K562 (cell line): ENCODE measurements at regions not wholly inside any gene's neighbourhood (a gene's known extent, or its start where the extent isn't known, plus 50 kb on each side); places are given as distances from the start of the nearest gene placed in this dataset.

Experiments
- DMBX1 ChIP-seq: fragments of 250-450 bp; sonication (Bioruptor Pico); IDR thresholded peaks from 2 replicates; pipeline ENCODE4 v1.8.0; 2022; ENCODE audit warnings: inconsistent platforms, mild to moderate bottlenecking, moderate library complexity, borderline replicate concordance
- EP300 ChIP-seq: IDR thresholded peaks from 2 replicates; pipeline ENCODE4 v1.6.1; 2012; ENCODE audit warnings: low read length, improper control_type of control experiment
- POLR2A ChIP-seq: fragments of 450-650 bp; conservative IDR thresholded peaks from 2 replicates; pipeline ENCODE4 v1.6.1; 2016
- RCOR1 ChIP-seq, 2 experiments: IDR thresholded peaks; 2 replicates each; pipeline ENCODE4 v1.6.1; 2012; ENCODE audit warnings: low read depth in 2 of 2, low read length in 2 of 2, borderline replicate concordance in 1 of 2, improper control_type of control experiment in 1 of 2
- RFX1 ChIP-seq: fragments of 450-650 bp; IDR thresholded peaks from 2 replicates; pipeline ENCODE4 v1.6.1; 2016; ENCODE audit warnings: mild to moderate bottlenecking, moderate library complexity
- RFX5 ChIP-seq: IDR thresholded peaks from 2 replicates; pipeline ENCODE4 v1.6.1; 2011; ENCODE audit warnings: low read depth, mild to moderate bottlenecking, improper control_type of control experiment, low read length
- SMARCA5 ChIP-seq: fragments of 450-650 bp; IDR thresholded peaks from 2 replicates; pipeline ENCODE4 v1.6.1; 2016
- SMARCC2 ChIP-seq: fragments of 450-650 bp; IDR thresholded peaks from 2 replicates; pipeline ENCODE4 v1.6.1; 2017; ENCODE audit warnings: antibody characterized with exemption, moderate library complexity, mild to moderate bottlenecking, low read depth
- TCF7 ChIP-seq: sonication (generic); IDR thresholded peaks from 2 replicates; pipeline ENCODE4 v1.6.1; 2016; ENCODE audit warnings: antibody characterized with exemption, borderline replicate concordance
- ZNF274 ChIP-seq: IDR thresholded peaks from 2 replicates; pipeline ENCODE4 v1.6.1; 2011; ENCODE audit warnings: low read depth, mild to moderate bottlenecking, low read length, moderate library complexity, borderline replicate concordance
- TF ChIP-seq, protein P1 (sequence below): fragments of 250-450 bp; sonication (Bioruptor Pico); IDR thresholded peaks from 2 replicates; pipeline ENCODE4 v1.5.1; 2021; ENCODE audit warnings: mild to moderate bottlenecking
- TF ChIP-seq, protein P2 (sequence below): fragments of 250-450 bp; sonication (Bioruptor Pico); IDR thresholded peaks from 2 replicates; pipeline ENCODE4 v1.8.0; 2021; ENCODE audit warnings: mild to moderate bottlenecking, moderate library complexity
- TF ChIP-seq, protein P3 (sequence below), 3 experiments: IDR thresholded peaks in 2 of 3; conservative IDR thresholded peaks in 1 of 3; 2 replicates each; pipeline ENCODE4 v1.5.1; 2011 to 2012; ENCODE audit warnings: low read length in 3 of 3, mild to moderate bottlenecking in 3 of 3, control low read depth in 2 of 3, improper control_type of control experiment in 1 of 3, inconsistent platforms in 1 of 3, low read depth in 1 of 3, mixed read lengths in 1 of 3, moderate library complexity in 1 of 3; ENCODE audit not compliant: insufficient read depth in 2 of 3
- TF ChIP-seq, protein P4 (sequence below): sonication (generic); formaldehyde crosslinking; IDR thresholded peaks from 2 replicates; pipeline ENCODE4 v1.8.1; 2023; ENCODE audit warnings: mild to moderate bottlenecking, missing genetic modification reagents

DNA sequence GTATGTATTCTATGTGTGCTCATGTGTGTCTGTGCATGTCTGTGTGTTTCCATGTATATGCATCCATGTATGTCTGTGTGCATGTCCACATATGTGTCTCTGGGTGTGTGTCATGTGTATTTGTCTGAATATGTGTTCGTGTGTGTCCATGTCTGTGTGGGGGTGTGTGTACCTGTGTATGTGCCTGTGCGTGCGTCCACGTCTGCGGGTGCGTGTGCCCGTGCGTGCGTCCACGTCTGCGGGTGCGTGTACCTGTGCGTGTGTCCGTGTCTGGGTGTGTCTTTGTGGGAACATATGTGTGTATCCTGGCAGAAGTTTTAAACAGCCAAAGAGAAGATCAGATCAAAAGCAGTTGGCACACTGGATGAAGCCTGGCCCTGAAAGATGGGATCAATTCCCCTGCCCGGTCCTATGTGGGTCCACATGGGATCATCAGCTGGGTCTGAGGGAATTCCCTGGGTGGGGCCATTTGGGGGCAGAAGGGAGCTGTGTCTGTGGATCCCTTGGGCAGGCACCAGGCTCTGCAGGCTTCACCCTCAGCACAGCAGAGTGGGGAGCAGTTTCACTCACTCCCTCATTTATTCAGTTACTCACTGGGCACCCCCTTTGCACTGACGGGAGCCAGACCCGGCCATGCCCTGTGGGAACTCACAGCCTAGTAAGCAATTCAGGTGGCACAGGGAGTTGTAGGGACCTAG is 167.4 kb downstream of the MN1 start:
- TF ChIP-seq, protein P1, sequence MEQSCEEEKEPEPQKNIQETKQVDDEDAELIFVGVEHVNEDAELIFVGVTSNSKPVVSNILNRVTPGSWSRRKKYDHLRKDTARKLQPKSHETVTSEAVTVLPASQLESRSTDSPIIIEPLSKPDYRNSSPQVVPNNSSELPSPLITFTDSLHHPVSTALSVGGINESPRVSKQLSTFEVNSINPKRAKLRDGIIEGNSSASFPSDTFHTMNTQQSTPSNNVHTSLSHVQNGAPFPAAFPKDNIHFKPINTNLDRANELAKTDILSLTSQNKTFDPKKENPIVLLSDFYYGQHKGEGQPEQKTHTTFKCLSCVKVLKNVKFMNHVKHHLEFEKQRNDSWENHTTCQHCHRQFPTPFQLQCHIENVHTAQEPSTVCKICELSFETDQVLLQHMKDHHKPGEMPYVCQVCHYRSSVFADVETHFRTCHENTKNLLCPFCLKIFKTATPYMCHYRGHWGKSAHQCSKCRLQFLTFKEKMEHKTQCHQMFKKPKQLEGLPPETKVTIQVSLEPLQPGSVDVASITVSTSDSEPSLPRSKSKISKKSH (CRISPR knock-in tag), result no peak
- TF ChIP-seq, protein P2, sequence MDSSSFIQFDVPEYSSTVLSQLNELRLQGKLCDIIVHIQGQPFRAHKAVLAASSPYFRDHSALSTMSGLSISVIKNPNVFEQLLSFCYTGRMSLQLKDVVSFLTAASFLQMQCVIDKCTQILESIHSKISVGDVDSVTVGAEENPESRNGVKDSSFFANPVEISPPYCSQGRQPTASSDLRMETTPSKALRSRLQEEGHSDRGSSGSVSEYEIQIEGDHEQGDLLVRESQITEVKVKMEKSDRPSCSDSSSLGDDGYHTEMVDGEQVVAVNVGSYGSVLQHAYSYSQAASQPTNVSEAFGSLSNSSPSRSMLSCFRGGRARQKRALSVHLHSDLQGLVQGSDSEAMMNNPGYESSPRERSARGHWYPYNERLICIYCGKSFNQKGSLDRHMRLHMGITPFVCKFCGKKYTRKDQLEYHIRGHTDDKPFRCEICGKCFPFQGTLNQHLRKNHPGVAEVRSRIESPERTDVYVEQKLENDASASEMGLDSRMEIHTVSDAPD (CRISPR knock-in tag), result no peak
- TF ChIP-seq TCF7 (no peak), EP300 (no peak), ZNF274 (no peak), POLR2A (no peak), RFX5 (no peak), SMARCA5 (no peak), SMARCC2 (no peak), RCOR1 (IDR thresholded peaks at IDR 0.05; ENCODE audit: borderline replicate concordance in 1 of 2, low read depth in 2 of 2, low read length in 2 of 2) (no peak), RFX1 (no peak), DMBX1 (CRISPR knock-in tag) (no peak)
- TF ChIP-seq, protein P3, sequence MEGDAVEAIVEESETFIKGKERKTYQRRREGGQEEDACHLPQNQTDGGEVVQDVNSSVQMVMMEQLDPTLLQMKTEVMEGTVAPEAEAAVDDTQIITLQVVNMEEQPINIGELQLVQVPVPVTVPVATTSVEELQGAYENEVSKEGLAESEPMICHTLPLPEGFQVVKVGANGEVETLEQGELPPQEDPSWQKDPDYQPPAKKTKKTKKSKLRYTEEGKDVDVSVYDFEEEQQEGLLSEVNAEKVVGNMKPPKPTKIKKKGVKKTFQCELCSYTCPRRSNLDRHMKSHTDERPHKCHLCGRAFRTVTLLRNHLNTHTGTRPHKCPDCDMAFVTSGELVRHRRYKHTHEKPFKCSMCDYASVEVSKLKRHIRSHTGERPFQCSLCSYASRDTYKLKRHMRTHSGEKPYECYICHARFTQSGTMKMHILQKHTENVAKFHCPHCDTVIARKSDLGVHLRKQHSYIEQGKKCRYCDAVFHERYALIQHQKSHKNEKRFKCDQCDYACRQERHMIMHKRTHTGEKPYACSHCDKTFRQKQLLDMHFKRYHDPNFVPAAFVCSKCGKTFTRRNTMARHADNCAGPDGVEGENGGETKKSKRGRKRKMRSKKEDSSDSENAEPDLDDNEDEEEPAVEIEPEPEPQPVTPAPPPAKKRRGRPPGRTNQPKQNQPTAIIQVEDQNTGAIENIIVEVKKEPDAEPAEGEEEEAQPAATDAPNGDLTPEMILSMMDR (IDR thresholded peaks at IDR 0.05 in 2 of 3, conservative IDR thresholded peaks at IDR 0.05 in 1 of 3; ENCODE audit: insufficient read depth in 2 of 3, low read depth in 1 of 3, low read length in 3 of 3), result no peak; a peak in 1 of 6 replicates
- TF ChIP-seq, protein P4, sequence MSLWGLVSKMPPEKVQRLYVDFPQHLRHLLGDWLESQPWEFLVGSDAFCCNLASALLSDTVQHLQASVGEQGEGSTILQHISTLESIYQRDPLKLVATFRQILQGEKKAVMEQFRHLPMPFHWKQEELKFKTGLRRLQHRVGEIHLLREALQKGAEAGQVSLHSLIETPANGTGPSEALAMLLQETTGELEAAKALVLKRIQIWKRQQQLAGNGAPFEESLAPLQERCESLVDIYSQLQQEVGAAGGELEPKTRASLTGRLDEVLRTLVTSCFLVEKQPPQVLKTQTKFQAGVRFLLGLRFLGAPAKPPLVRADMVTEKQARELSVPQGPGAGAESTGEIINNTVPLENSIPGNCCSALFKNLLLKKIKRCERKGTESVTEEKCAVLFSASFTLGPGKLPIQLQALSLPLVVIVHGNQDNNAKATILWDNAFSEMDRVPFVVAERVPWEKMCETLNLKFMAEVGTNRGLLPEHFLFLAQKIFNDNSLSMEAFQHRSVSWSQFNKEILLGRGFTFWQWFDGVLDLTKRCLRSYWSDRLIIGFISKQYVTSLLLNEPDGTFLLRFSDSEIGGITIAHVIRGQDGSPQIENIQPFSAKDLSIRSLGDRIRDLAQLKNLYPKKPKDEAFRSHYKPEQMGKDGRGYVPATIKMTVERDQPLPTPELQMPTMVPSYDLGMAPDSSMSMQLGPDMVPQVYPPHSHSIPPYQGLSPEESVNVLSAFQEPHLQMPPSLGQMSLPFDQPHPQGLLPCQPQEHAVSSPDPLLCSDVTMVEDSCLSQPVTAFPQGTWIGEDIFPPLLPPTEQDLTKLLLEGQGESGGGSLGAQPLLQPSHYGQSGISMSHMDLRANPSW (CRISPR knock-in tag), result no peak
